HFF-Myc (cell line): ENCODE measurements at regions not wholly inside any gene's neighbourhood (a gene's known extent, or its start where the extent isn't known, plus 50 kb on each side); places are given as distances from the start of the nearest gene placed in this dataset.

Source experiments
- DNase-seq: peaks from one replicate; pipeline ENCODE4 v3.0.0-alpha.2; 2011; ENCODE audit warnings: low read depth; ENCODE audit errors: extremely low read depth
- H3K4me3 ChIP-seq: replicated peaks from 2 replicates; pipeline ENCODE4 v1.5.1; 2011; ENCODE audit warnings: low read depth, mild to moderate bottlenecking, control low read depth, low read length
- CTCF ChIP-seq: IDR thresholded peaks from 2 replicates; pipeline ENCODE4 v1.5.1; 2012; ENCODE audit warnings: mild to moderate bottlenecking, low read depth, low read length, control low read depth; ENCODE audit errors: missing control alignments

- TF ChIP-seq CTCF: no peak
- no peak overlapping the region for H3K4me3 ChIP-seq
- DNase-seq: no peak
Observed at GRCh38 chr20:10769700-10770099, 95.9 kb upstream of the JAG1 start.

GRCh38 chr20:10770753-10771152 lies 97.0 kb upstream of the JAG1 start:
- no peak overlapping the region for H3K4me3 ChIP-seq
- DNase-seq: no peak
- TF ChIP-seq CTCF: no peak

- H3K4me3 ChIP-seq: no peak overlapping the region
- no peak for TF ChIP-seq CTCF
- DNase-seq: no peak
Observed at GRCh38 chr20:10771435-10772140, 97.8 kb upstream of the JAG1 start.

DNA sequence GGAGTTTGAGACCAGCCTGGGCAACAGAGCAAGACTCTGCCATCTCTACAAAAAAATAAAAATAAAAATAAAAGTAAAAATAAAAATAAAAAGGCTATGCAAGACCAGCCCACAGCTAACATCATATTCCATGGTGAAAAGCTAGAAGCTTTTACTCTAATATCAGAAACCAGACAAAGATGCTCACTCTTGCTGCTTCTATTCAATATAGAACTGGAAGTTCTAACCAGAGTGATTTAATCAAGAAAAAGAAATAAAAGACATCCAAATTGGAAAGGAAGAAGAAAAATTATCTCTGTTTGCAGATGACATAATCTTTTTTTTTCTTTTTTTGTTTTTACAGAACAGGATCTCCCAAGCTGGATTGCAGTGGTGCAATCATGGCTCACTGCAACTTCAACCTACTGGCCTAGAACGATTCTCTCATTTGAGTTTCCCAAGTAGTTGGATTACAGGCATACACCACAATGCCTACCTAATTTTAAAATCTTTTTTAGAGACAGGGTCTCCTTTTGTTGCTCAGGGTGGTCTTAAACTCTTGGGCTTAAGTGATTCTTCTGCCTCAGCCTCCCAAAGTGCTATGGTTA lies 100.7 kb upstream of the JAG1 start:
- DNase-seq: no peak
- TF ChIP-seq CTCF: no peak
- H3K4me3 ChIP-seq: no peak overlapping the region

GRCh38 chr20:10777710-10778109 lies 103.9 kb upstream of the JAG1 start:
- no peak for DNase-seq
- no peak for TF ChIP-seq CTCF
- H3K4me3 ChIP-seq: no peak overlapping the region

DNA sequence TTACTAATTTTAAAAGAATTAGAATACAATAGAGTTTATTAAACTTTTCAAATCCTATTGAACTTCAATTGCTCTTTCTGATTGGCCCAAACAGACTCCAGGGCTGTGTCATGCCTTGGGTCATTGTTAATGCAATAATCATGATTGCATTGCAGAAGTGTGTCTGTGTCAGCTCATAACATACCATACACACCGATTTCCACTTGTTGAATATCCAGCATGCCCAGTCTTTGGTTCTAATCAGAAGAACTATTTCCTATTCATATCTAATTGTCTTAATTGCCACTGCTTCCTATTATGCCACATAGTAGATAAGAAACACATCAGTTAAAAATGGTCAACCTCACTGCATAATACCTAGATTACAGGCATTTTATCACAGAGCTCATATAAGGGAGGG lies 106.1 kb upstream of the JAG1 start:
- H3K4me3 ChIP-seq: no peak overlapping the region
- TF ChIP-seq CTCF: no peak
- no peak for DNase-seq
